Keratinocyte (primary cell): ENCODE measurements at regions not wholly inside any gene's neighbourhood (a gene's known extent, or its start where the extent isn't known, plus 50 kb on each side); places are given as distances from the start of the nearest gene placed in this dataset.

ENCODE experiments used
- DNase-seq: peaks from one replicate; pipeline ENCODE4 v3.0.0-alpha.2; 2011; ENCODE audit warnings: low read depth, missing footprints, low spot score
- FAIRE-seq: peaks from 2 replicates; lab custom pipeline; 2011; peaks lifted over from hg19 to GRCh38; lab: Jason Lieb, UNC
- H2AFZ ChIP-seq: 2 replicates; pipeline ENCODE4 v1.6.0; 2012; ENCODE audit warnings: low read length, control low read depth, inconsistent platforms; ENCODE audit not compliant: control insufficient read depth
- H3K27ac ChIP-seq: 2 replicates; pipeline ENCODE4 v1.5.1; 2011; ENCODE audit warnings: low read length; ENCODE audit not compliant: control insufficient read depth, insufficient read depth
- H3K27me3 ChIP-seq: 3 replicates; pipeline ENCODE4 v1.6.0; 2011; ENCODE audit warnings: low read length; ENCODE audit not compliant: control insufficient read depth, insufficient read depth; ENCODE audit errors: extremely low read depth
- H3K36me3 ChIP-seq, 2 experiments: 2 replicates in 1 of 2; 3 replicates in 1 of 2; pipeline ENCODE4 v1.5.1; 2011; ENCODE audit warnings: low read length in 2 of 2, mild to moderate bottlenecking in 1 of 2; ENCODE audit not compliant: control insufficient read depth in 2 of 2, insufficient read depth in 2 of 2; ENCODE audit errors: extremely low read depth in 1 of 2
- H3K4me1 ChIP-seq: 3 replicates; pipeline ENCODE4 v1.5.1; 2011; ENCODE audit warnings: low read length; ENCODE audit not compliant: control insufficient read depth, insufficient read depth; ENCODE audit errors: extremely low read depth
- H3K4me2 ChIP-seq: 3 replicates; pipeline ENCODE4 v1.6.0; 2011; ENCODE audit warnings: low read depth, low read length; ENCODE audit not compliant: control insufficient read depth, insufficient read depth; ENCODE audit errors: extremely low read depth
- H3K4me3 ChIP-seq, 3 experiments: fragments of 200-600 bp in 1 of 3; sonication (generic) in 1 of 3; 2 replicates in 2 of 3; 3 replicates in 1 of 3; pipeline ENCODE4 v1.5.1; 2011 to 2016; ENCODE audit warnings: low read length in 3 of 3, mild to moderate bottlenecking in 3 of 3, control low read depth in 2 of 3, inconsistent platforms in 1 of 3, low read depth in 1 of 3, mixed read lengths in 1 of 3, mixed run types in 1 of 3, moderate library complexity in 1 of 3; ENCODE audit not compliant: control insufficient read depth in 2 of 3, insufficient read depth in 2 of 3; ENCODE audit errors: extremely low read depth in 1 of 3
- H3K79me2 ChIP-seq: 2 replicates; pipeline ENCODE4 v1.6.0; 2012; ENCODE audit warnings: low read length; ENCODE audit not compliant: control insufficient read depth, insufficient read depth
- H3K9ac ChIP-seq: 3 replicates; pipeline ENCODE4 v1.6.0; 2011; ENCODE audit warnings: low read length; ENCODE audit not compliant: control insufficient read depth, insufficient read depth; ENCODE audit errors: extremely low read depth
- H3K9me1 ChIP-seq: 3 replicates; pipeline ENCODE4 v1.6.0; 2011; ENCODE audit warnings: low read length; ENCODE audit not compliant: control insufficient read depth, insufficient read depth; ENCODE audit errors: extremely low read depth
- H3K9me3 ChIP-seq: 2 replicates; pipeline ENCODE4 v1.5.1; 2012; ENCODE audit warnings: low read depth, low read length; ENCODE audit not compliant: control insufficient read depth
- H4K20me1 ChIP-seq: 3 replicates; pipeline ENCODE4 v1.6.0; 2011; ENCODE audit warnings: low read length; ENCODE audit not compliant: control insufficient read depth, insufficient read depth; ENCODE audit errors: extremely low read depth
- EZH2 ChIP-seq: IDR thresholded peaks from one replicate; pipeline ENCODE4 v1.6.1; 2012; ENCODE audit warnings: inconsistent platforms, mild to moderate bottlenecking, low read length, moderate library complexity
- dilution Hi-C: fragments of 300-500 bp; cut with MboI; formaldehyde crosslinking; loops from one replicate; pipeline ENCODE4 v1.7.0; 2020; ENCODE audit warnings: low sequenced_read_pairs; ENCODE audit not compliant: extremely low pct_ligation_motif_present
- TF ChIP-seq, protein P1 (sequence below), 3 experiments: IDR thresholded peaks in 1 of 3; conservative IDR thresholded peaks in 1 of 3; optimal IDR thresholded peaks in 1 of 3; 2 replicates in 2 of 3; 3 replicates in 1 of 3; pipeline versions ENCODE3 to v1.5.1; 2011; ENCODE audit warnings: low read length in 3 of 3, mild to moderate bottlenecking in 3 of 3, moderate library complexity in 2 of 3, control low read depth in 1 of 3, inconsistent platforms in 1 of 3; ENCODE audit not compliant: insufficient read depth in 2 of 3; ENCODE audit errors: extremely low read depth in 1 of 3

DNA sequence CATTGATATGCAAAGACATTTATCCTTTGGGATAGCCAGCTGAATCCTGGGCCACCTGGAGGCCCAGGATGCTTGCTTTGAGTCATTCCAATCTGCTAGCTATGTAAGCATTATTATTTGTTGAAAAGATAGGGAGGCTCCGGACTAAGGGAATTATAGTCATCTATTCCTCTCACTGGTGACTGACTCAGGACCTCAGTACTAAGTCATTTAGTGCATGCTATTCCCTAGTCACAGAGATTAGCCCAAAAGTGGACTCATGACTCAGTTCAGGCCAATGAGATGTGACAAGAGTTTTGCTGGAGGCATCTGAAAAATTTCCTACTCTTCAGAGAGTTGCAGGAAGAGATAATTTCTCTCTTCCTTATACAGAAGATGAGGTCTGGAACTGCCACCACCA lies 67.9 kb upstream of the ITM2B start:
- Histone ChIP-seq H3K4me3 (no peak overlapping the region), H3K27me3 (no peaks in the 10 kb centered on the region), H3K9ac (no peak overlapping the region), H3K27ac (no peak overlapping the region), H3K36me3 (no peaks in the 10 kb centered on the region), H2AFZ (no peak overlapping the region), H3K4me1 (peaks cover 21% of the 10 kb centered on the region), H3K4me2 (no peak overlapping the region), H4K20me1 (no peaks in the 10 kb centered on the region), H3K9me1 (no peaks in the 10 kb centered on the region), H3K9me3 (no peaks in the 10 kb centered on the region), H3K79me2 (no peaks in the 10 kb centered on the region)
- FAIRE-seq (peak; percentile 5), DNase-seq (no peak)
- TF ChIP-seq EZH2, result no peak
- TF ChIP-seq, protein P1, sequence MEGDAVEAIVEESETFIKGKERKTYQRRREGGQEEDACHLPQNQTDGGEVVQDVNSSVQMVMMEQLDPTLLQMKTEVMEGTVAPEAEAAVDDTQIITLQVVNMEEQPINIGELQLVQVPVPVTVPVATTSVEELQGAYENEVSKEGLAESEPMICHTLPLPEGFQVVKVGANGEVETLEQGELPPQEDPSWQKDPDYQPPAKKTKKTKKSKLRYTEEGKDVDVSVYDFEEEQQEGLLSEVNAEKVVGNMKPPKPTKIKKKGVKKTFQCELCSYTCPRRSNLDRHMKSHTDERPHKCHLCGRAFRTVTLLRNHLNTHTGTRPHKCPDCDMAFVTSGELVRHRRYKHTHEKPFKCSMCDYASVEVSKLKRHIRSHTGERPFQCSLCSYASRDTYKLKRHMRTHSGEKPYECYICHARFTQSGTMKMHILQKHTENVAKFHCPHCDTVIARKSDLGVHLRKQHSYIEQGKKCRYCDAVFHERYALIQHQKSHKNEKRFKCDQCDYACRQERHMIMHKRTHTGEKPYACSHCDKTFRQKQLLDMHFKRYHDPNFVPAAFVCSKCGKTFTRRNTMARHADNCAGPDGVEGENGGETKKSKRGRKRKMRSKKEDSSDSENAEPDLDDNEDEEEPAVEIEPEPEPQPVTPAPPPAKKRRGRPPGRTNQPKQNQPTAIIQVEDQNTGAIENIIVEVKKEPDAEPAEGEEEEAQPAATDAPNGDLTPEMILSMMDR (optimal IDR thresholded peaks at IDR 0.05 in 1 of 3, IDR thresholded peaks at IDR 0.05 in 1 of 3, conservative IDR thresholded peaks at IDR 0.05 in 1 of 3; ENCODE audit: extremely low read depth in 1 of 3, insufficient read depth in 2 of 3, low read length in 3 of 3), result no peak
- dilution Hi-C loops, result no loop called here

DNA sequence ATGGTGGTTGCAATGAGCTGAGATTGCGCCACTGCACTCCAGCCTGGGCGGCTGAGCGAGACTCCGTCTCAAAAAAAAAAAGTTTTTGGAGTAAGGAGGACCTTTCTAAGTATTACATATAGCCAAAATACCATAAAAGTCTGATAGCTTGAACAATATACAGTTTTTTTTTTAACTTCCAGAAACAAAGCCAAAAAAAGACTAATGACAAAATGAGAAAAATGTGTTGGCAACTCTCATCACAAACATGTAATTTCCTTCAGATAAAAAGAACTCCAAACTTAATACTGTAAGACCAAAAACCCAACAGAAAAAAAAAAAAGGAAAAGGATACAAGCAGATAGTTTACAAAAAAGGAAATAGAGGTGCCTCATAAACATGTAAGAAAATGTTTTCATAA lies 68.2 kb upstream of the MED4 start:
- Histone ChIP-seq H3K36me3 (no peaks in the 10 kb centered on the region), H2AFZ (no peak overlapping the region), H3K4me3 (no peak overlapping the region), H3K9ac (no peak overlapping the region), H4K20me1 (no peaks in the 10 kb centered on the region), H3K27ac (no peak overlapping the region), H3K4me2 (no peak overlapping the region), H3K9me3 (no peaks in the 10 kb centered on the region), H3K79me2 (no peaks in the 10 kb centered on the region), H3K27me3 (no peaks in the 10 kb centered on the region), H3K9me1 (no peaks in the 10 kb centered on the region), H3K4me1 (peaks cover 41% of the 10 kb centered on the region)
- FAIRE-seq, result no peak
- dilution Hi-C loops, result no loop called here
- no peak for DNase-seq
- TF ChIP-seq EZH2, result no peak
- TF ChIP-seq, protein P1 (optimal IDR thresholded peaks at IDR 0.05 in 1 of 3, IDR thresholded peaks at IDR 0.05 in 1 of 3, conservative IDR thresholded peaks at IDR 0.05 in 1 of 3; ENCODE audit: extremely low read depth in 1 of 3, insufficient read depth in 2 of 3, low read length in 3 of 3), result no peak
